ENCODE measurements at regions not wholly inside any gene's neighbourhood (a gene's known extent, or its start where the extent isn't known, plus 50 kb on each side); places are given as distances from the start of the nearest gene placed in this dataset.

- no peak for DNase-seq (ENCODE audit: extremely low spot score in 2 of 2)
- Histone ChIP-seq H3K4me3 (no peak overlapping the region), H3K36me3 (no peaks in the 10 kb centered on the region), H3K4me1 (no peaks in the 10 kb centered on the region), H3K27ac (no peak overlapping the region), H3K27me3 (no peaks in the 10 kb centered on the region), H3K9me3 (no peaks in the 10 kb centered on the region)
- intact Hi-C loops (cut with DNase I): no loop called here
- TF ChIP-seq POLR2AphosphoS5 (IDR thresholded peaks at IDR 0.05; ENCODE audit: insufficient read depth in 1 of 2, low read depth in 1 of 2): no peak
- TF ChIP-seq CTCF (IDR thresholded peaks at IDR 0.05): no peak
- TF ChIP-seq POLR2A (IDR thresholded peaks at IDR 0.05): no peak
Measured at GRCh38 chr5:116673453-116673852, 98.8 kb upstream of the SEMA6A start.

GRCh38 chr5:116672203-116672602 is 97.6 kb upstream of the SEMA6A start:
- Histone ChIP-seq H3K4me3 (no peak overlapping the region), H3K9me3 (no peaks in the 10 kb centered on the region), H3K36me3 (no peaks in the 10 kb centered on the region), H3K27me3 (no peaks in the 10 kb centered on the region), H3K27ac (no peak overlapping the region), H3K4me1 (no peaks in the 10 kb centered on the region)
- DNase-seq (ENCODE audit: extremely low spot score in 2 of 2): no peak
- intact Hi-C loops (cut with DNase I): no loop called here
- TF ChIP-seq POLR2A (IDR thresholded peaks at IDR 0.05) (no peak), POLR2AphosphoS5 (IDR thresholded peaks at IDR 0.05; ENCODE audit: insufficient read depth in 1 of 2, low read depth in 1 of 2) (no peak), CTCF (IDR thresholded peaks at IDR 0.05) (no peak)

DNA sequence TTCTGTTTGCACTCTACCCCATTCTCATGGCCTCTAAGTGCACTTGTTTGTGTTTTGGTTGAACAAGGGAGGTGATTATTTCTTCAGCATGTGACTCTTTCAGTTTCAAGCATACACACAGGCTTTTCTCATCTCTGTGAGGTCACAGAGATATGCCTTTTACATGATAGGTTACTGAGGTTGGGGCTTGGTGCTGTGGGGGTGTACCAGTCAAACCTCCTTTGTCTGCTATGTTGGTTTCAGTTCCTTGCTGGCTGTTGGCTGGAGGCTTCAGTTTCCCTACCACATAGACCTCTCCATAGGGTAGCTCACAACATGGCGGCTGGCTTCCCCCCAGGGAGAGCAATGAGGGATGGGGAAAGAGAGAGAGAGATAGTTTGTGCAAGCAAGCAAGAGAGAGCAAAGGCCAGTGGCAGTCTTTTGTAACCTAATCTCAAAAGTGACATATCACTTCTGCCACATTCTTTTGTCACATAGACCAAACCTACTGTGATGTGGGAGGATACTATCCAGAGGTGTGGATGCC is 96.7 kb upstream of the SEMA6A start:
- DNase-seq (ENCODE audit: extremely low spot score in 2 of 2): no peak
- intact Hi-C loops (cut with DNase I): no loop called here
- Histone ChIP-seq H3K4me1 (no peaks in the 10 kb centered on the region), H3K27ac (no peak overlapping the region), H3K36me3 (no peaks in the 10 kb centered on the region), H3K4me3 (no peak overlapping the region), H3K9me3 (no peaks in the 10 kb centered on the region), H3K27me3 (no peaks in the 10 kb centered on the region)
- TF ChIP-seq CTCF (IDR thresholded peaks at IDR 0.05) (no peak), POLR2A (IDR thresholded peaks at IDR 0.05) (no peak)

DNA sequence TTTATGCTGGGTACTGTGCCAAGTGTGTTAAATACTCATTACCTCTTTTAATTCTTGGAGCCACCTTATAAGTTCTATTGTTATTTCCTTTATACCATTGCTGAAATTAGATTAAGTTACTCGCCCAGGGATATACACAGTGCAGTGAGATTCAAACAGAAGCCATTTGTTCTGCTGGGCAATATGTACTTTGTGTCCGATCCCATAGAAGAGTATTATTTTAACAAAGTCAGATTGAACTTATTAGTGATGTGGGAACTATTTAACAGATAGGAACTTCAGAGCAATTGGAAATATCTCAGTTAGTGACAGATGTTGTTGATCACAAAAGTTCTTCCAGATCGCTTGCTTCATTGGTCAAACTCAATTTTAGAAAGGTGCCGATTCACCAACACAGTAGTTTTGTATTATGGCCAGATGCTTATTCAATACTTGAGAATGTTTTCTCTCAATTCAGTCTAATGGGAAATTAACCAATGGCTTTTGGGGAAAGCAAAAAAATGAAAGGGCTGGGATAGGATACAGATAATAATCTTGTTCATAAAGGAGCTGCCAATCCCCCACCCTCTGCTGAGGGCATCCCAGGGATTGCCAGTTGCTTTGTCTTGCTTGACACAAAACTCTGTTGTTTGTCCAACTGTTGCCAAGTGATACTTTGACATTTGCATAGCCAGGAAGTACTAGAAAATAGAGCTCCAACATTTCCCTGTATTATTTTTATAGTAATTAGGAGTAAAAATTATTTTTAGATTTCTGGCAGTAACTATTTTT is 94.8 kb upstream of the SEMA6A start:
- Histone ChIP-seq H3K9me3 (no peaks in the 10 kb centered on the region), H3K4me1 (no peaks in the 10 kb centered on the region), H3K27ac (no peak overlapping the region), H3K27me3 (no peaks in the 10 kb centered on the region), H3K36me3 (no peaks in the 10 kb centered on the region), H3K4me3 (no peak overlapping the region)
- intact Hi-C loops (cut with DNase I): no loop called here
- no peak for TF ChIP-seq CTCF (IDR thresholded peaks at IDR 0.05)
- TF ChIP-seq POLR2AphosphoS5 (IDR thresholded peaks at IDR 0.05; ENCODE audit: insufficient read depth in 1 of 2, low read depth in 1 of 2): peak in 1 of 2 donors; percentile 29
- no peak for DNase-seq (ENCODE audit: extremely low spot score in 2 of 2)

- Histone ChIP-seq H3K27me3 (no peaks in the 10 kb centered on the region), H3K9me3 (no peaks in the 10 kb centered on the region), H3K4me3 (no peak overlapping the region), H3K36me3 (no peaks in the 10 kb centered on the region), H3K4me1 (no peaks in the 10 kb centered on the region), H3K27ac (no peak overlapping the region)
- no peak for DNase-seq (ENCODE audit: extremely low spot score in 2 of 2)
- TF ChIP-seq CTCF (IDR thresholded peaks at IDR 0.05) (no peak), POLR2AphosphoS5 (IDR thresholded peaks at IDR 0.05; ENCODE audit: insufficient read depth in 1 of 2, low read depth in 1 of 2) (no peak), POLR2A (IDR thresholded peaks at IDR 0.05) (no peak)
- intact Hi-C loops (cut with DNase I): no loop called here
Measured at GRCh38 chr5:116668390-116668789, 93.8 kb upstream of the SEMA6A start.

All from vagina (tissue), 2 donors.